ENCODE measurements at regions not wholly inside any gene's neighbourhood (a gene's known extent, or its start where the extent isn't known, plus 50 kb on each side); places are given as distances from the start of the nearest gene placed in this dataset. TPM values are rescaled to one million over a fixed set of nuclear protein-coding genes. Genes with fewer than 3 reads are reported as not detected.

Small RNAs in the stretch of these regions (small RNA-seq; reads per million reads assigned to genes)
- not detected for gene AL627309.7 (ENCODE audit: low read depth)
- gene MIR6859-1 (ENCODE audit: low read depth) = not detected
- gene MIR6859-2 (ENCODE audit: low read depth) = not detected
- not detected for gene RNU6-1100P (ENCODE audit: low read depth)

All from mesenchymal stem cell (in vitro differentiated cells and primary cell).